ENCODE measurements at regions not wholly inside any gene's neighbourhood (a gene's known extent, or its start where the extent isn't known, plus 50 kb on each side); places are given as distances from the start of the nearest gene placed in this dataset.

DNA sequence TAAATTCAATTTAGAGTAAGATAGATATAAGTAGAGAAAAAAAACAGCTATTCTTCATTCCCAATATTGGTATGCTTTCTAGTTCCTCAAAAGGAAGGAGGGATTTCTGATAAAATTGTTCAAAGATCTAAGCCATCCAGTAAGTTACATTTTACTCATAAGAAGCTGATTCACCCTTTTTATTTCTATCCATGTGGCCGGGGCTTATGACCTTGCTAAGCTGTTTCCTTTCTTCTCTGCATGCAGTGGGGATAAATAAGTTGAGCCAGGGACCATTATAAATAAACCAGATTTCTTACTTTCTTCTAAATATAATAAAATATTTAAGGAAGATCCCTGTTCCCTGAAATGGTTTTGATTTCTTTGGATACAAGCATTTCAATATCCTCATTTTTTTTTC is 502.3 kb downstream of the PDHA2 start:
- no peak for DNase-seq (ENCODE audit: low read depth in 1 of 2, low spot score in 1 of 2)
- H3K4me3 ChIP-seq (replicated peaks; ENCODE audit: insufficient read depth, low read length), result no peak overlapping the region
- TF ChIP-seq SPI1 (IDR thresholded peaks at IDR 0.05; ENCODE audit: borderline replicate concordance, low read depth) (no peak), POLR2AphosphoS5 (IDR thresholded peaks at IDR 0.05; ENCODE audit: low read depth) (no peak), GABPA (IDR thresholded peaks at IDR 0.05; ENCODE audit: low read depth) (no peak)
- TF ChIP-seq, protein P1, sequence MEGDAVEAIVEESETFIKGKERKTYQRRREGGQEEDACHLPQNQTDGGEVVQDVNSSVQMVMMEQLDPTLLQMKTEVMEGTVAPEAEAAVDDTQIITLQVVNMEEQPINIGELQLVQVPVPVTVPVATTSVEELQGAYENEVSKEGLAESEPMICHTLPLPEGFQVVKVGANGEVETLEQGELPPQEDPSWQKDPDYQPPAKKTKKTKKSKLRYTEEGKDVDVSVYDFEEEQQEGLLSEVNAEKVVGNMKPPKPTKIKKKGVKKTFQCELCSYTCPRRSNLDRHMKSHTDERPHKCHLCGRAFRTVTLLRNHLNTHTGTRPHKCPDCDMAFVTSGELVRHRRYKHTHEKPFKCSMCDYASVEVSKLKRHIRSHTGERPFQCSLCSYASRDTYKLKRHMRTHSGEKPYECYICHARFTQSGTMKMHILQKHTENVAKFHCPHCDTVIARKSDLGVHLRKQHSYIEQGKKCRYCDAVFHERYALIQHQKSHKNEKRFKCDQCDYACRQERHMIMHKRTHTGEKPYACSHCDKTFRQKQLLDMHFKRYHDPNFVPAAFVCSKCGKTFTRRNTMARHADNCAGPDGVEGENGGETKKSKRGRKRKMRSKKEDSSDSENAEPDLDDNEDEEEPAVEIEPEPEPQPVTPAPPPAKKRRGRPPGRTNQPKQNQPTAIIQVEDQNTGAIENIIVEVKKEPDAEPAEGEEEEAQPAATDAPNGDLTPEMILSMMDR (IDR thresholded peaks at IDR 0.05; ENCODE audit: insufficient read depth, low read length), result no peak
- TF ChIP-seq, protein P2, sequence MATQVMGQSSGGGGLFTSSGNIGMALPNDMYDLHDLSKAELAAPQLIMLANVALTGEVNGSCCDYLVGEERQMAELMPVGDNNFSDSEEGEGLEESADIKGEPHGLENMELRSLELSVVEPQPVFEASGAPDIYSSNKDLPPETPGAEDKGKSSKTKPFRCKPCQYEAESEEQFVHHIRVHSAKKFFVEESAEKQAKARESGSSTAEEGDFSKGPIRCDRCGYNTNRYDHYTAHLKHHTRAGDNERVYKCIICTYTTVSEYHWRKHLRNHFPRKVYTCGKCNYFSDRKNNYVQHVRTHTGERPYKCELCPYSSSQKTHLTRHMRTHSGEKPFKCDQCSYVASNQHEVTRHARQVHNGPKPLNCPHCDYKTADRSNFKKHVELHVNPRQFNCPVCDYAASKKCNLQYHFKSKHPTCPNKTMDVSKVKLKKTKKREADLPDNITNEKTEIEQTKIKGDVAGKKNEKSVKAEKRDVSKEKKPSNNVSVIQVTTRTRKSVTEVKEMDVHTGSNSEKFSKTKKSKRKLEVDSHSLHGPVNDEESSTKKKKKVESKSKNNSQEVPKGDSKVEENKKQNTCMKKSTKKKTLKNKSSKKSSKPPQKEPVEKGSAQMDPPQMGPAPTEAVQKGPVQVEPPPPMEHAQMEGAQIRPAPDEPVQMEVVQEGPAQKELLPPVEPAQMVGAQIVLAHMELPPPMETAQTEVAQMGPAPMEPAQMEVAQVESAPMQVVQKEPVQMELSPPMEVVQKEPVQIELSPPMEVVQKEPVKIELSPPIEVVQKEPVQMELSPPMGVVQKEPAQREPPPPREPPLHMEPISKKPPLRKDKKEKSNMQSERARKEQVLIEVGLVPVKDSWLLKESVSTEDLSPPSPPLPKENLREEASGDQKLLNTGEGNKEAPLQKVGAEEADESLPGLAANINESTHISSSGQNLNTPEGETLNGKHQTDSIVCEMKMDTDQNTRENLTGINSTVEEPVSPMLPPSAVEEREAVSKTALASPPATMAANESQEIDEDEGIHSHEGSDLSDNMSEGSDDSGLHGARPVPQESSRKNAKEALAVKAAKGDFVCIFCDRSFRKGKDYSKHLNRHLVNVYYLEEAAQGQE (IDR thresholded peaks at IDR 0.05; ENCODE audit: insufficient replicate concordance, low read depth), result no peak
- H3K27me3 ChIP-seq (ENCODE audit: insufficient read depth, poor library complexity, severe bottlenecking), result no peaks in the 10 kb centered on the region
- H3K27ac ChIP-seq (replicated peaks), result no peak overlapping the region

DNA sequence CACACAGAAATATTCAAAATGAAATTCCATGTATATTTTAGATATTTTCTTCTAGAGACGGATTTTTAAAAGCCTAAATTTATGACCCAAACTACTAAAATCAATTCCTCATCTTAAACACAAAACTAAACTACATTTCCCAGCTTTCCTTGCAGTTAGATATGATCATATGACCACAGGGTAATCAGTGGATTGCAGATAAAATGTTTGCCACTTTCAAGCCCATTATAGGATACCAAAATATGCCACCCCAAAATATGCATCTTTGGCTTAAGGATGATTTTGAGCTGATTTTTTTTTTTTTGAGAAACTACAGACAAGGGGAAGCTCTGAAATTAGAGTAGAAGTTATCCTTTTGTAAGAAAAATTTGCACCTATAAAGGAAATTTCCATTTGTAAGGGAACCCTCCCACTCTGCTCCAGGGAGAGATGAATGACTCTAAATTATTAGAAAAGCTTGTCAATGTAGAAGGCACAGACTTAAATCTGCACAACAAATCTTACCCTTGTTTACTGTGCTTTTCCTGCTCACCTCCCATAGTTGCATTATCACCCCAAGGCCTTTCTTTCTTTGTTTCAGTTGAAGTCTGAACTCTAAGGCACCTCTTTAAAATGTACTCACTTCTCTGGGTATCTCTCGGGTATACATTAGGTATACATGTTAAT is 503.0 kb downstream of the PDHA2 start:
- TF ChIP-seq, protein P1 (IDR thresholded peaks at IDR 0.05; ENCODE audit: insufficient read depth, low read length), result no peak
- TF ChIP-seq SPI1 (IDR thresholded peaks at IDR 0.05; ENCODE audit: borderline replicate concordance, low read depth) (no peak), POLR2AphosphoS5 (IDR thresholded peaks at IDR 0.05; ENCODE audit: low read depth) (no peak), GABPA (IDR thresholded peaks at IDR 0.05; ENCODE audit: low read depth) (no peak)
- TF ChIP-seq, protein P2 (IDR thresholded peaks at IDR 0.05; ENCODE audit: insufficient replicate concordance, low read depth), result no peak
- no peak overlapping the region for H3K4me3 ChIP-seq (replicated peaks; ENCODE audit: insufficient read depth, low read length)
- no peak for DNase-seq (ENCODE audit: low read depth in 1 of 2, low spot score in 1 of 2)

DNA sequence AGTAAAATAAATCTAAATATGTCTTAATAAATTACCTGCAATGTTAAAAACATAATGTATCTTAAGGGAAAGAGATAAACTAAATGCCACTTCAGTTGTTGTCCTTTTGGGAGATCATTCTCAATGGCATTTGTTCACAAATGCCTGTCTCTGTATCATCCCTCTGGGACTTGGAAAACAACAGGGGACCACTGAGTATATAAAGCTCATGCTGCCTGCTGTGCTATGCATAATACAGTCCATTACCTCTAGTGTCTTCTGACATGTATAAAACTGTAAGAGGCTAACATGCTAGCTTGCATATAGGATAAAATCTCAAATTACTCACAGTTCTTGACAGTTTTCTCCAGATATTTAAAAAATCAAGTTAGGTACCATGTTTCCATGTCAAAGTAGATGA is 503.9 kb downstream of the PDHA2 start:
- no peak for DNase-seq (ENCODE audit: low read depth in 1 of 2, low spot score in 1 of 2)
- no peak overlapping the region for H3K4me3 ChIP-seq (replicated peaks; ENCODE audit: insufficient read depth, low read length)
- H3K27me3 ChIP-seq (ENCODE audit: insufficient read depth, poor library complexity, severe bottlenecking), result no peaks in the 10 kb centered on the region
- no peak for TF ChIP-seq SPI1 (IDR thresholded peaks at IDR 0.05; ENCODE audit: borderline replicate concordance, low read depth)
- TF ChIP-seq, protein P1 (IDR thresholded peaks at IDR 0.05; ENCODE audit: insufficient read depth, low read length), result no peak
- TF ChIP-seq, protein P2 (IDR thresholded peaks at IDR 0.05; ENCODE audit: insufficient replicate concordance, low read depth), result no peak
- no peak for TF ChIP-seq POLR2AphosphoS5 (IDR thresholded peaks at IDR 0.05; ENCODE audit: low read depth)
- no peak for TF ChIP-seq GABPA (IDR thresholded peaks at IDR 0.05; ENCODE audit: low read depth)
- no peak overlapping the region for H3K27ac ChIP-seq (replicated peaks)

More for the DNA sequence above, 503.0 kb downstream of the PDHA2 start:
- H3K27ac ChIP-seq (replicated peaks), result no peak overlapping the region
- no peaks in the 10 kb centered on the region for H3K27me3 ChIP-seq (ENCODE audit: insufficient read depth, poor library complexity, severe bottlenecking)

Measured in HL-60 (cell line).